RWPE1 (cell line): ENCODE measurements at regions not wholly inside any gene's neighbourhood (a gene's known extent, or its start where the extent isn't known, plus 50 kb on each side); places are given as distances from the start of the nearest gene placed in this dataset.

ENCODE experiments used
- CTCF ChIA-PET: fragments of 350-600 bp; sonication (Branson Sonifier 250); formaldehyde crosslinking; extraction: SDS; loops from one replicate; lab custom pipeline; 2021; lab: Yijun Ruan, JAX
- POLR2A ChIA-PET: fragments of 400-600 bp; formaldehyde crosslinking; extraction: SDS; loops from one replicate; lab custom pipeline; 2020; ENCODE audit warnings: antibody characterized with exemption; ENCODE audit not compliant: low non-redundant PET; lab: Yijun Ruan, JAX
- DNase-seq: peaks from one replicate; pipeline ENCODE4 v3.0.0; 2012; ENCODE audit warnings: low spot score
- H3K27ac ChIP-seq: fragments of 450-650 bp; 2 replicates; pipeline ENCODE4 v1.5.1; 2017
- CTCF ChIP-seq: fragments of 450-650 bp; conservative IDR thresholded peaks from 2 replicates; pipeline ENCODE4 v1.5.1; 2017; ENCODE audit warnings: low read depth, mild to moderate bottlenecking

- CTCF ChIA-PET: no interaction called here
- no peak overlapping the region for H3K27ac ChIP-seq
- DNase-seq: no peak
- no peak for TF ChIP-seq CTCF
- POLR2A ChIA-PET: no interaction called here
Observed at GRCh38 chr12:30218073-30218472, 434.3 kb upstream of the TMTC1 start.

GRCh38 chr12:30213166-30213565, 429.4 kb upstream of the TMTC1 start:
- TF ChIP-seq CTCF: no peak
- DNase-seq: no peak
- POLR2A ChIA-PET: no interaction called here
- H3K27ac ChIP-seq: no peak overlapping the region
- CTCF ChIA-PET: no interaction called here

- no peak for DNase-seq
- CTCF ChIA-PET: interaction anchor here (0.6 kb wide), 1 partner anchor 136 kb away, joined by 3 read pairs; no protein-coding TSS in a partner anchor
- no peak for TF ChIP-seq CTCF
- no peak overlapping the region for H3K27ac ChIP-seq
- POLR2A ChIA-PET: no interaction called here
Observed at GRCh38 chr12:30211743-30212142, 428.0 kb upstream of the TMTC1 start.

- no peak for TF ChIP-seq CTCF
- ChIA-PET CTCF (no interaction called here), POLR2A (no interaction called here)
- no peak for DNase-seq
- H3K27ac ChIP-seq: no peak overlapping the region
Observed at GRCh38 chr12:30203981-30204380, 420.2 kb upstream of the TMTC1 start.

GRCh38 chr12:30202521-30203254, 418.9 kb upstream of the TMTC1 start:
- CTCF ChIA-PET: no interaction called here
- H3K27ac ChIP-seq: no peak overlapping the region
- POLR2A ChIA-PET: no interaction called here
- no peak for DNase-seq
- TF ChIP-seq CTCF: no peak

- TF ChIP-seq CTCF: no peak
- H3K27ac ChIP-seq: no peak overlapping the region
- CTCF ChIA-PET: no interaction called here
- POLR2A ChIA-PET: no interaction called here
- DNase-seq: no peak
Observed at GRCh38 chr12:30201301-30202160, 417.8 kb upstream of the TMTC1 start.
